Panc1 (cell line): ENCODE measurements at regions not wholly inside any gene's neighbourhood (a gene's known extent, or its start where the extent isn't known, plus 50 kb on each side); places are given as distances from the start of the nearest gene placed in this dataset.

Experiments used
- ATAC-seq: fragments of 200-7000 bp; cut with Tn5 transposase; 2 replicates; pipeline ENCODE4 v1.9.1; 2020; ENCODE audit warnings: mild to moderate bottlenecking, moderate library complexity
- BruUV-seq: library from RNA; stranded (reverse); fragments of 400-500 nt; replicated peaks from 2 replicates; lab custom pipeline; 2021; lab: Mats Ljungman, UMichigan
- CTCF ChIA-PET: fragments of 300-600 bp; sonication (Branson Sonifier 250); formaldehyde crosslinking; loops from one replicate; lab custom pipeline; 2022; ENCODE audit warnings: antibody characterized with exemption; lab: Charles Lee
- POLR2A ChIA-PET: fragments of 300-600 bp; sonication (Branson Sonifier 250); formaldehyde crosslinking; loops from one replicate; lab custom pipeline; 2022; ENCODE audit warnings: antibody characterized with exemption; lab: Charles Lee
- DNase-seq: peaks from one replicate; pipeline ENCODE4 v3.0.0-alpha.2; 2010; ENCODE audit warnings: low read depth, low spot score
- H3K27ac ChIP-seq: 2 replicates; pipeline ENCODE4 v1.5.1; 2011; ENCODE audit warnings: mild to moderate bottlenecking, low read length, inconsistent platforms
- H3K27me3 ChIP-seq: fragments of 200-500 bp; sonication (Bioruptor generic); 2 replicates; pipeline ENCODE4 v1.6.0; 2014; ENCODE audit warnings: low read length, inconsistent platforms; ENCODE audit not compliant: control insufficient read depth, insufficient read depth
- H3K36me3 ChIP-seq: fragments of 200-500 bp; sonication (Bioruptor generic); 2 replicates; pipeline ENCODE4 v1.5.1; 2014; ENCODE audit warnings: inconsistent platforms, mild to moderate bottlenecking, low read length, moderate library complexity; ENCODE audit not compliant: control insufficient read depth, insufficient read depth
- H3K4me1 ChIP-seq: 2 replicates; pipeline ENCODE4 v1.5.1; 2011; ENCODE audit warnings: inconsistent platforms, mild to moderate bottlenecking, low read length, moderate library complexity; ENCODE audit not compliant: control insufficient read depth, insufficient read depth
- H3K4me3 ChIP-seq, 2 experiments: 2 replicates each; pipeline ENCODE4 v1.5.1; 2011 to 2012; ENCODE audit warnings: low read depth in 2 of 2, low read length in 2 of 2, mild to moderate bottlenecking in 2 of 2, inconsistent platforms in 1 of 2, moderate library complexity in 1 of 2
- H3K9me3 ChIP-seq: fragments of 200-500 bp; sonication (Bioruptor generic); 2 replicates; pipeline ENCODE4 v1.5.1; 2014; ENCODE audit warnings: low read depth, mild to moderate bottlenecking, inconsistent platforms, low read length, moderate library complexity; ENCODE audit not compliant: control insufficient read depth, insufficient read depth
- POLR2AphosphoS5 ChIP-seq: IDR thresholded peaks from 2 replicates; pipeline ENCODE4 v1.6.1; 2012; ENCODE audit warnings: mild to moderate bottlenecking, low read depth, low read length, moderate library complexity
- REST ChIP-seq, 2 experiments: IDR thresholded peaks; 2 replicates each; pipeline ENCODE4 v1.6.1; 2011 to 2012; ENCODE audit warnings: low read depth in 2 of 2, control low read depth in 1 of 2, low read length in 1 of 2, mild to moderate bottlenecking in 1 of 2, moderate library complexity in 1 of 2; ENCODE audit not compliant: insufficient read depth in 1 of 2
- SIN3A ChIP-seq: IDR thresholded peaks from 2 replicates; pipeline ENCODE4 v1.6.1; 2012; ENCODE audit warnings: low read depth, mild to moderate bottlenecking, low read length, moderate library complexity, borderline replicate concordance; ENCODE audit not compliant: insufficient read depth
- TCF7L2 ChIP-seq: IDR thresholded peaks from 2 replicates; pipeline ENCODE4 v1.6.1; 2011; ENCODE audit warnings: mild to moderate bottlenecking, low read depth, low read length, inconsistent platforms
- in situ Hi-C: cut with HindIII; loops from 2 replicates; pipeline ENCODE4 v1.10.0; 2016; ENCODE audit warnings: low sequenced_read_pairs, low pct_unique_long_range_greater_than_20kb
- intact Hi-C: fragments of 100-400 bp; cut with micrococcal nuclease; formaldehyde crosslinking; loops from one replicate; pipeline ENCODE4 v1.10.0; 2022; ENCODE audit not compliant: unreplicated experiment
- TF ChIP-seq, protein P1 (sequence below): fragments of 450-650 bp; IDR thresholded peaks from 2 replicates; pipeline ENCODE4 v1.5.1; 2017; ENCODE audit warnings: mild to moderate bottlenecking

- Histone ChIP-seq H3K4me3 (no peak overlapping the region), H3K4me1 (no peaks in the 10 kb centered on the region), H3K27ac (no peak overlapping the region), H3K27me3 (no peaks in the 10 kb centered on the region), H3K36me3 (no peaks in the 10 kb centered on the region), H3K9me3 (no peaks in the 10 kb centered on the region)
- TF ChIP-seq SIN3A (no peak), POLR2AphosphoS5 (no peak), REST (IDR thresholded peaks at IDR 0.05; ENCODE audit: insufficient read depth in 1 of 2, low read depth in 2 of 2, low read length in 1 of 2) (no peak), TCF7L2 (no peak)
- TF ChIP-seq, protein P1, sequence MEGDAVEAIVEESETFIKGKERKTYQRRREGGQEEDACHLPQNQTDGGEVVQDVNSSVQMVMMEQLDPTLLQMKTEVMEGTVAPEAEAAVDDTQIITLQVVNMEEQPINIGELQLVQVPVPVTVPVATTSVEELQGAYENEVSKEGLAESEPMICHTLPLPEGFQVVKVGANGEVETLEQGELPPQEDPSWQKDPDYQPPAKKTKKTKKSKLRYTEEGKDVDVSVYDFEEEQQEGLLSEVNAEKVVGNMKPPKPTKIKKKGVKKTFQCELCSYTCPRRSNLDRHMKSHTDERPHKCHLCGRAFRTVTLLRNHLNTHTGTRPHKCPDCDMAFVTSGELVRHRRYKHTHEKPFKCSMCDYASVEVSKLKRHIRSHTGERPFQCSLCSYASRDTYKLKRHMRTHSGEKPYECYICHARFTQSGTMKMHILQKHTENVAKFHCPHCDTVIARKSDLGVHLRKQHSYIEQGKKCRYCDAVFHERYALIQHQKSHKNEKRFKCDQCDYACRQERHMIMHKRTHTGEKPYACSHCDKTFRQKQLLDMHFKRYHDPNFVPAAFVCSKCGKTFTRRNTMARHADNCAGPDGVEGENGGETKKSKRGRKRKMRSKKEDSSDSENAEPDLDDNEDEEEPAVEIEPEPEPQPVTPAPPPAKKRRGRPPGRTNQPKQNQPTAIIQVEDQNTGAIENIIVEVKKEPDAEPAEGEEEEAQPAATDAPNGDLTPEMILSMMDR = no peak
- no TSS peak for BruUV-seq
- ChIA-PET CTCF (no interaction called here), POLR2A (no interaction called here)
- DNase-seq (no peak), ATAC-seq (no peak)
- in situ Hi-C loops = no loop called here
- intact Hi-C loops = no loop called here
Observed at GRCh38 chr6:18579869-18580268, 192.7 kb downstream of the RNF144B start.

DNA sequence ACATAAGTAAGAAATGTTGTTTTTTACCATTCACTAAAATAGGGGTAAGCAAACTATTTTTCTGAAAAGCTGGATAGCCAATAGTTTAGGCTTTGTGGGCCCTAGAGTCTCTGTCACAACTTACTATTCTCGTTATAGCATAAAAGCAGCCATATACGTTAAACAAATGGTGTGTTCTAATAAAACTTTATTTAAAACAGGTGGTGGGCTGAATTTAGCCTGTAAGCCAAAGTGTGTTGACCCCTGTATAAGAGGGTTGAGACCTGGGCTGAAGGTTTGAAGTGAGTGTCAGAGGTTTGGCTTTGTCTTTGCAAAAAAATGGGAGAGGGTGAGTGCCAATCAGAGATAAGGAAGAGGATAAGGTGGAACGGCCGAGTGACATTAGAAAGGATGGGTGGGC is 197.2 kb downstream of the RNF144B start:
- BruUV-seq = no TSS peak
- in situ Hi-C loops (no loop called here), intact Hi-C loops (no loop called here)
- TF ChIP-seq, protein P1 = no peak
- no peak for TF ChIP-seq SIN3A
- no peak for TF ChIP-seq POLR2AphosphoS5
- no peak for TF ChIP-seq TCF7L2
- no peak for TF ChIP-seq REST (IDR thresholded peaks at IDR 0.05; ENCODE audit: insufficient read depth in 1 of 2, low read depth in 2 of 2, low read length in 1 of 2)
- no peaks in the 10 kb centered on the region for H3K36me3 ChIP-seq
- no peaks in the 10 kb centered on the region for H3K27me3 ChIP-seq
- DNase-seq = no peak
- no peaks in the 10 kb centered on the region for H3K9me3 ChIP-seq
- H3K4me1 ChIP-seq = no peaks in the 10 kb centered on the region
- no peak overlapping the region for H3K4me3 ChIP-seq
- no peak for ATAC-seq
- ChIA-PET CTCF (no interaction called here), POLR2A (no interaction called here)
- no peak overlapping the region for H3K27ac ChIP-seq
